Eye (tissue), 1 donor: ENCODE measurements at regions not wholly inside any gene's neighbourhood (a gene's known extent, or its start where the extent isn't known, plus 50 kb on each side); places are given as distances from the start of the nearest gene placed in this dataset.
"Not testable (repeated sequence)": the region's sequence is repeated elsewhere in the genome, so short reads cannot be mapped to it uniquely, and the experiment has no call there.

Experiments used
- DNase-seq: peaks from one replicate; pipeline ENCODE4 v3.0.0-alpha.2; 2015

GRCh38 chr12:22812531-22812930 is 187.6 kb downstream of the ETNK1 start:
- no peak for DNase-seq

- DNase-seq: no peak
These were observed 197.0 kb downstream of the ETNK1 start for GRCh38 chr12:22821985-22822384.

GRCh38 chr12:22826026-22826425 is 201.1 kb downstream of the ETNK1 start:
- no peak for DNase-seq

GRCh38 chr12:22826446-22826981 is 201.5 kb downstream of the ETNK1 start:
- DNase-seq: not testable (repeated sequence)

GRCh38 chr12:22828066-22828465 is 203.1 kb downstream of the ETNK1 start:
- DNase-seq: no peak

GRCh38 chr12:22835431-22835830 is 210.5 kb downstream of the ETNK1 start:
- DNase-seq: no peak

- DNase-seq: no peak
These were observed 225.2 kb downstream of the ETNK1 start for GRCh38 chr12:22850185-22850584.

GRCh38 chr12:22851532-22851931 is 226.6 kb downstream of the ETNK1 start:
- DNase-seq: no peak

- no peak for DNase-seq
These were observed 230.5 kb downstream of the ETNK1 start for GRCh38 chr12:22855456-22855855.

GRCh38 chr12:22856178-22856577 is 231.2 kb downstream of the ETNK1 start:
- DNase-seq: peak; percentile 73

- no peak for DNase-seq
These were observed 234.0 kb downstream of the ETNK1 start for GRCh38 chr12:22858849-22859570.

- peak; percentile 46 for DNase-seq
These were observed 236.0 kb downstream of the ETNK1 start for GRCh38 chr12:22860926-22861325.

- no peak for DNase-seq
These were observed 240.9 kb downstream of the ETNK1 start for GRCh38 chr12:22865822-22866221.

- no peak for DNase-seq
These were observed 241.4 kb downstream of the ETNK1 start for GRCh38 chr12:22866406-22866805.

- DNase-seq: no peak
These were observed 249.2 kb downstream of the ETNK1 start for GRCh38 chr12:22874151-22874550.

GRCh38 chr12:22876262-22876661 is 251.3 kb downstream of the ETNK1 start:
- no peak for DNase-seq

GRCh38 chr12:22879203-22879602 is 254.2 kb downstream of the ETNK1 start:
- DNase-seq: no peak

GRCh38 chr12:22880331-22880730 is 255.4 kb downstream of the ETNK1 start:
- DNase-seq: no peak

- DNase-seq: no peak
These were observed 255.8 kb downstream of the ETNK1 start for GRCh38 chr12:22880807-22881206.

- no peak for DNase-seq
These were observed 257.0 kb downstream of the ETNK1 start for GRCh38 chr12:22881878-22882385.

GRCh38 chr12:22882559-22882958 is 257.6 kb downstream of the ETNK1 start:
- DNase-seq: no peak

- DNase-seq: no peak
These were observed 268.9 kb downstream of the ETNK1 start for GRCh38 chr12:22893878-22894277.

GRCh38 chr12:22899184-22899583 is 274.2 kb downstream of the ETNK1 start:
- no peak for DNase-seq

GRCh38 chr12:22900401-22900800 is 275.4 kb downstream of the ETNK1 start:
- no peak for DNase-seq

- no peak for DNase-seq
These were observed 279.5 kb downstream of the ETNK1 start for GRCh38 chr12:22904485-22904884.
